DMS79 (cell line): ENCODE measurements at regions not wholly inside any gene's neighbourhood (a gene's known extent, or its start where the extent isn't known, plus 50 kb on each side); places are given as distances from the start of the nearest gene placed in this dataset.
"Not testable (repeated sequence)": the region's sequence is repeated elsewhere in the genome, so short reads cannot be mapped to it uniquely, and the experiment has no call there.

Experiments
- DNase-seq: peaks from one replicate; lab custom pipeline; 2025; lab: John Stamatoyannopoulos, UW

DNA sequence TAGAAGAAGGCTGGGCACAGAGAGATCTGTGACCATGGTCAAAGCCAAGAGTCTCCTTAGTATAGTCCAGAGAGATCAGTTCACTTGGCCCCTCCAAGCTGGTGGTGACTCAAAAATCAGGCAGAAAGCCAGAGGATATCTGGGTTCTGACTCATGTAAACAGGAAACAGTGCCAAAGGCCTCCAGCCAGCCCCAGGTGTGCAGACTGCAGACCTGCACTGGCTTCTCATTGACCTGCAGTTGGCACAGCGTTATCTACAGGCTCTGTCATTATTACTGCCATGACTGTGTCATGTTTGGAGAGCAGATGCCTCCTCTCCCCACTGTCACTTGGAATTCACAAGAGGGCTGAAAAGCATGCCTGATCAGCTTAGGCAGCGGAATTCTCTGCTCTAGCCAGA is 295.7 kb upstream of the PRKD1 start:
- peak; percentile 69 for DNase-seq

DNA sequence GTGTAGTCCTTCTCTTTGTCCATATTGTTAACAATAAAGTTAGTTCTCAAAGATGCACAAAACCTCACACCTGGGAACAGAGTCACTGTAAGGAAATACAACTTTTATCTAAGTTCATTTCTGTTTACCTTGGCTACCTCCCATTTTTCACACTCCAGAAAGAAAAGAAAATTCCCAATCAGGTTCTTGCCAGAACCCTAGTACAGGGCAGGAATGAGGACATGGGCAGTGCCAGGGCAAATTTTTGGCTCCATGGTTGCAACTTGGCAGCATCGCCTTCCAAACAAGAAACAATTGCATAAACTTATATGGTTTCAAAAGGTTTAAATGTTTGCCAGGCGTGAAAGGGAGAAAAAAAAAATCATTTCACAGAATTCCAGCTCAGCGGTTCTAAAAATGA is 296.3 kb upstream of the PRKD1 start:
- no peak for DNase-seq

DNA sequence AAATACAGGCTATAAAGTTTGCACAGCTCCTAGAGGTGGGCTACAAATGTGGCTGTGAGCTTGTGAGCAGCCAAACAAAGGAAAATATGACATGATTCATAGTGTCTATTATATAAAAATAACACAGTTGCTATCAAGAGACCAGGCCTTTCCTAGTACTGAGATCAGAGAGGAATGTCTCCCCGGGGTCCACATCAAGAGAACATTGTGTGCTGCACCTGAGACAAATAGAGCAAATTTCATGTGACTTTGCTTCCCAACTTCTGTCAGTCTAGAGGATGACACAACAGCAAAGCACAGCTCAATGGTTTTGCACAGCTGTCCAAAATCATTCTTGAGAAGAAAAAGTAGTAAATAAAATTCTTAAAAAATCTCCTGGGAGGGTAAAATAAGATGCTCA is 297.5 kb upstream of the PRKD1 start:
- DNase-seq = no peak

DNA sequence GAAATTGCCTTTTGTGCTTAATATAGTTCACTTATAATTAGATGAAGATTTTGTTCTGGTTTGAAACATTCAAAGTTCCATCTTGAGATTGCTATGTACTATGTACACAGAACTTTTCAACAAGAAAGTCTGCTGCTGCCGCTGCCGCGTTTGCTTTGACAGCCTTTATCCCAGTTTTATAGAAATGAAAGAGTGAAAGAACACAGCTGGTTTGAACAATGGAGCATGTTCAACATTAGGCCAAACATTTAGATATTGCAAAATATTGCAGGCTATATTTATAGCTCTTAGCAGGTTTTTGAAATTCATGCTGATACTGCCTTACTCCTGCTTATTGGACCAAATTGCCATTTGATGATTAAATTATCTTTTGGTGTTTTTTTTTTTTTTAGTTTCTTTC is 299.8 kb upstream of the PRKD1 start:
- DNase-seq = no peak

DNA sequence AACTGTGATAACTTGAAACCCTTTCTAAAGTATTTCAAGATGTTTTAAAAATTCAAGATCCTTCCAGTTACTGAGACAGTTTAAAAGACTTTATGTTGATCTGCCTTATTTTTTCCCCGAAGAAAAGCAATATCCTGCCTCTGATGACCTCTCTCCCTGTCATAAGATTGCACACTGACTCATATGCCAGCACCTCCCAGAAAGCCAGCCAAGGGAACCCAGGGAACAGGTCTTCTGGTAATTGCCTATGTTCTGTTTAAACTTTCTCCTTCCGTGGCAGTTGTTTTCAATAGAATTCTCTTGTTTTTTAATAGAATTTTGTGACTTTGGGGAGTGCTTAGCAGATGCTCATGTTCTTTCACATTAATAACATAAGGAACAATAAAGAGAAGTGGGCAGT is 300.2 kb upstream of the PRKD1 start:
- DNase-seq = no peak

DNA sequence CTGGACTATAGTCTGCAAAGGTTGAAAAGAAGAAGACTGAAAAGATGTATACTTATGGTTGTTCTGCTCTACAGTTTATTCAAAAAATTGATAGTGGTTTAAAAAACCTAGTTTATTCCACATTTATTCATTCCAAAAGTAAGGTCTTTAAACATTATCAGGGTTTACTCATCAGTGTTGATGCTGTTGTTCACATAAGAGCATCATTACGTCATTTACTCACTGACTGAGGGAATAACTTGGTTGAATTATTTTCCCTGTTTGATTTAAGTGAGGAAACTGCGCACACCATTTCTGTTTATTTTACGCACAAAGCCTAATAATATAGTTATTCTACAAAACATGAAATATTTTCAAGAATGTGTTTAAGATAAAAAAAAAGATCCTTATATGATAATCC is 303.1 kb upstream of the PRKD1 start:
- no peak for DNase-seq

DNA sequence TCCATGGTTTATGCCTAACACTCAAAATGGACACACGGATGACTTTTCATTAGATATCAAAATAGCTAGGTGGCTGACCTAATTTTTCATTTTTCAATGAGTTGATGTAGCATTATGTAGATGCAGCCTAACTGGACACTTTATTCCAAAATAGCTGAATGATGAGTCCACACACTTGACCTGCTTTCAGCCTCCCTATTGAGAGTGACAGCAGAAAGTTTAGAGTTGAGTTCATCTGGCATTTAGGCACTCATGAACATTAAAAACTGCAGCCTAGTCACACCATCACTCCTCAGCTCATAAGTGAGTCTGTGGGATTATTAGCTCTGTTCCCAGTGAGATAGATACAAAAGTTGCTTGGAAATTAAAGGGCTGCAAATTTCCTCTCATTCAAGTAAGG is 307.3 kb upstream of the PRKD1 start:
- DNase-seq = no peak

DNA sequence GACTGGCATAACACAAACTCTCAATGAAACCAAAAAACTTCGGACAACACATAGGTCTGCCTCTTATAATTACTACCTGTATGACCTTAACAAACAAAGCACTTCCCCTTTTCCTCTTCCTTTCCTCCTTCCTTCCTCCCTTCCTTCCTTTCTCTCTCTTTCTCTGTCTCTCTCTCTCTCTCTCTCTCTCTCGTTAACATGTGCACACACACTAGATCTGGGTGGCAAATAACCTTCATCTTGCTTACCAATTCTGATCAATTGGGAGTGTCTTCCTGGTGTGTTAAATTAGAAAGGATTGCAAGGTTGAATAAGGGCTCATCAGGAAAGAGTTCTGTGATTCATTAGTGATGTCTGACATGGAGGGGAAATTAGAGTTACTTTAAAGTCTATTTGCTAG is 307.8 kb upstream of the PRKD1 start:
- DNase-seq = no peak

DNA sequence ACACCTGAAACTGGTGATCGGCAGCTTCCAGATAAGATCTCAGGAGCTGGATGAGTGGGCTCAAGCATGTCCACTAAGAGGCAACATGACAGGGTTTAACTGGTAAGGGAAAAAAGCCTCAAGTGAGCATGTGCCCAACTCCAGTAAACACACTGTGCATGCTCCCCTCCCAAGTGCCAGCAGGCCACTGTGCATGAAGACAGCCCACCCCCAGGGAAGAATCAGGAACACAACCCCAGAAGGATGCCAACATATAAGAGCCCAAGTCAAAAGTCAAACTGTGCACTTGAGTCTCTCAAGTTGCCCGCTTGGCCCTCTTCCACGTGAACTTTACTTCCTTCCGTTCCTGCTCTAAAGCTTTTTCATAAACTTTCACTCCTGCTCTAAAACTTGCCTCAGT is 311.3 kb upstream of the PRKD1 start:
- DNase-seq = no peak

DNA sequence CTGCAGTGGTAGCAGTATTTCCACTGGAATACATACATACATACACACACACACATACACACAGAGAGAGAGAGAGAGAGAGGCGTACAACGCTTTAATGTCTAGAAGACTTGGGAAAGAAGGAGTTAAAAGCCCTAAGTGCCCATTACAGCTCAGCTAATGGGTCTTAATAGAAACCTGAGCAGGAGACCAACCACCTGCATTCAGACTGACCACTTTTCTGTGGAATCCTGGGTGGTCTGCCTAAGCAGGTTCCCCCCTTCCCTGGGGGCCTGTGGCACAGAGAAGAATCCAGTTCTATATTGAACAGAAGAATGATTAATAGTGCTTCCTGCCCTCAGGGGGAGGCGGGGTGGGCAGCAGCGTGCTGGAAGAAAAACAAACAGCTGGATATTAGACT is 312.4 kb upstream of the PRKD1 start:
- DNase-seq = no peak

DNA sequence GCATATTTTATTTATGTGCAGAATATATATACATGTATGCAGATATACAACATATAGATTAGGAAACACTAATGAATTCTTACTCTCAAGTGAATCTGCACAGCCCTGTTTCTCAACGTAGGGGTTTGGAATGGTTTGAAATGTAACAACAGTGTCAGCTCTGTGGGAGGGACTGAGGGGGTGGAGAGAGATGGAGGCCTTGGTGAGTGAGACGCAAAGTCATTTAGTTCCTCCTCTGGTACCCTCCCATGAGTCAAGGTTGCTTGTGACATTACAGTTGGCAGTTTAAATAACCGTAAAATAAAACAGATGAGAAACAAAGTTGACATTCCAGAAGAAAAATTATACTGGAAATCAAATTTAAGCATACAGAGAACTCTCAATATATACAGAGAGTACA is 313.0 kb upstream of the PRKD1 start:
- DNase-seq = no peak

DNA sequence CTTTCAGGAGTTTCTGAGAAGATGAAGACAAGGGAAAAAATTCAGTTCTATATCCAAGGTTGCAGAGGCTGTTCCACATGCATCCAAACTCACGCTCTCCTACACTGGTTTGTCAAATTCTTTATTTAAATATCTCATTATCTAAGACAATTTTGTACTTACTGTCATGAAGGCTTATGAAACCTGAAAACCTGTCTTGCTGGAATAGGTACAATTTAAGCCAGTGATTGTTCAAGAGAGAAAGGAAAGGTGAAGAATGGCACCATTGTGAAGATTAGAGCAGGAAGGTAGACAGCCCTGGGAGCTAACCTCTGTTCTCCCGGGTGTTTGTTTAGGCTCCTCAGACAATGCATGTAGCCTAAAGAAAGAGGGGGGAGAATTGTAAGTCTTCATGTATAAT is 315.1 kb upstream of the PRKD1 start:
- no peak for DNase-seq

DNA sequence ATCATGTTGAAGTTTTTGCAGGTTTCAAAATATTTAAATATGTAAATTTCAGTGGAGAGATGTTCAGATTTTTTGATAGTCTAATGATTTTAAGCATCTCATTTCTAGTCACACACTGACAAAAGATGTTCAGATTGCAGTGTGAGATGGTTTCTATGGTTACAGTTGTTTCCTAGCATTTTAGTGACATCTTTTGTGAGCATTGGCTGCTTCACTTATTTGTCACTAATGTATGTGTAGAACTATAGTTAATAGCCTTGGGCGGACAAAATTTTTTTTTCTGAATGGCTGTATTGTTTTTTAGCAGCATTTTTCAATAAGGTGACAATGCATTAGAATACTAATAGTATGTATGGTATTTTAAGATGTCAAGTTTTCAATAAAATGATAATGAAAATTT is 315.6 kb upstream of the PRKD1 start:
- DNase-seq = no peak

DNA sequence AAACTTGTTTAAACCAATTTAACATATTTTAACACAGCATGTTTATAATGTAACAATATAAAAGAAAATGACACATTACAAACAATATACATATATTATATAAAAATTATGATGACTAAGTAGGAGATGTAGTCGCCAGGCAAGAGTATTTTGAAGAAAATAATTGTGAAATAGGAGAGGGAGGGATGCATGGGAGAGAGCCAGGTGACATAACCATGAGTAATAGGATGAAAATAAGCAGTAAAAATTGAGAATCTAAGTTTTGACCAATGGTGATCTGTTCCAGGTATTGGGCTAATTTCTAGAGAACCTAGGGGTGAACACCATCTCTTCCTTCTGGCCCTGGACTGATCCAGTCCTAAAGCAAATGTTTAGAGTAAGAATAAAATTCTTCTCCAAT is 315.2 kb upstream of the G2E3 start:
- no peak for DNase-seq

DNA sequence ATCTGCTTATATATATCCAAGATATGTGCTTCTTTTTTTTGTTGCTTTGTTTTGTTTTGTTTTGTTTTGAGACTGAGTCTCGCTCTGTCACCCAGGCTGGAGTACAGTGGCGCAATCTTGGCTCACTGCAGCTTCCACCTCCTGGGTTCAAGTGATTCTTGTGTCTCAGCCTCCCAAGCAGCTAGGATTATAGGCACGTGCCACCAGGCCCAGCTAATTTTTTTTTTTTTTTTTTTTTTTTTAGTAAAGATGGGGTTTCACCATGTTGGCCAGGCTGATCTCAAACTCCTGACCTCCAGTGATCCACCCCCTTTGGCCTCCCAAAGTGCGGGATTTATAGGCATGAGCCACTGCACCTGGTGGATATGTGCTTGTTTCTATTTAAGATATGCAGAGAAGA is 314.6 kb upstream of the G2E3 start:
- DNase-seq = not testable (repeated sequence)

DNA sequence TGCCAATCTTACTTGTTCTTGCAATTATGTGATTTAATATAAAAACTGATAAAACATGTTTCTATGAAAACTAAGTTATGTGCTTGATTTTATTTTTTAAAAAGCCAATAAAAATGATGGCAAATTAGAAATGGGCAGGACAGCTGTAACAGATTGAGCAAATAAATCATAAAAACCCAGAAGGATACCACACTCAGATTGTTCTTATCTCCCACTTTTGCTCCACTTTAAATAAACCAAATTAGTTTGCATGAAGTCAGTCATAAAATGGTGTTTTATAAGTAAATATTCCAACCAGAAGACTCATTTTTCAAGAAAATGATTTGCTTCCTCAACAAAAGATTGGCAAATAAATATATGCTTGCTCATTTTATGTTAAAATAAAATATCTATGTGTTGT is 307.9 kb upstream of the G2E3 start:
- no peak for DNase-seq

DNA sequence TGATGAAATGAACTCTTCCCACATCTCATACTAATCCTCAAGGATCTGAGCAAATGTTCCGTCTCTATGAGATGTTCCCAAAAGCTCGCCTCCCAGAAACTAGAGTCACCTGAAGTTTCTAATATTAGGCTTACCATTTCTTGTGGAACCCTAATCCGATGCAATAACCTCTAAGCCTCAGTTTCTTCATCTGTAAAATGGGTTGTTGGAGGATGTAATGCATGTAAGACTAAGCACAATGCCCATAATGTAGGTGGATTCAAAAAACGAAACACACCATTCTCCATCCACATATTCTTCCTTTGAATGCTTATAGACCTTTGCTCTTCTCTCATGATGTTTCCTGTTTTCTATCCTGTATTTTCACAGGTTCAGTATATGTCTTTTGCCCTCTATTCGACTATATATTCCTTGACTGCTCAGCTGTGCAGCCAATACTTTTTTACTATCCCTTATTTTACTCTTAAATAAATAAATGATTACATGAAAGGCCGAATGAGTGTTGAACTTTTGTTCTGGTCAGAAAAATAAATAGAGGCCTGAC is 307.3 kb upstream of the G2E3 start:
- DNase-seq = no peak

DNA sequence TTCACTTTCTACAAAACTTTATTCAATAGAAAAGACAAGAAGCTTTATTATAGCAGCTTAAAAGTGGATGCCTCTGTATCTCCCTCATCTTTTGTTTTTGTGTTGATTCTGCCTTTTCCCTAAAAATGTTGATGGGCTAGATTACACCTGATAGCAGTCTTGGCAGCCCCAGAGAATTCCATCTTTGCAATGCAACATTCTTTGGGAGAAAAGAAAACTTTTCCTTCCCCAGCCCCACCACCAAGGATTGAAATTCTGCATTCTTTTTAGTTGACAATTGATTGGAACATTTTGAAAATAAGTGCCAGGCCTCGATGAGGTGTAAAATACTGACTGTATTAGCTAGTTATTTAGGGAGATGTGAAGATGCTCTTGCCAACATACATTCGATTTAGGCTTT is 306.8 kb upstream of the G2E3 start:
- DNase-seq = no peak

DNA sequence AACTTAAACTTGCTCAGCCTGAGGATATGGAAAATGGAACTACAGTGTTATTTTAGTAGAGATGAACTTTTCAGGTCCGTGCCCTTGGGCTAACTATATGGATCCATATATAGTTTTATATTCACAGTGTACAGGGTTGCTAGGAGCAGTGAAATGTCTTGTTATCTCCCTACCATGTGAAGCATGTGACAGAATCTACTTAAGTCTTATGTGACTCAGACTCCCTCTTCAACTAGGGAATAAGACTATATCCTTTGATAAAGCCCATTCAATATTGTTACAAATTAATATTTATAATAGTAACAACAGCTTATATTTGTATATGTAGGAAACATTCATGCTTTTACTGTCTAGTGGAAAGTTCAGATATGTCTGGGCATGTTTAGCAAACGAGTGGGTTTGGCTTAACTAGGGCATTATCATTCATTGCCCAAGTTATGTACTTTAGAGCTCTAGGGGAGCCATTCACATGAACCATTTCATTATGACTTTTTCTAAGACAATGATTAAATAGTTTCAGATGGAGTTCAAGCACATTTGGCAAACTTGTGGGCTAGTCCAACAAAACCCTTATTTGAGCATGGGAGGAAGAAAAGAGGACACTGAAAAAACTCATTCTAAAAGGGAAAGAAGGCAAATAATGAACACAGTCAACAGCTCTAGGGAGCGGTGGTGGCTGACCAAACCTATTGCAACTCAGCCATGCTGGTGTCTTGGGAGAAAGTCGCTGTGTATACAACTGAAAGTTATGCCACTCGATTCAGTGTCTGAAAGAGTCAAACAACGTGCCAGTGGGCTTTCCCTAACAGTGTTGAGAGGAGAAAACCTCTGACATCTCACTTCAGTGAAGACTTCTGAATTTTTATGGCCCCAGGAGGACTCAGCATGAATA is 305.9 kb upstream of the G2E3 start:
- no peak for DNase-seq

DNA sequence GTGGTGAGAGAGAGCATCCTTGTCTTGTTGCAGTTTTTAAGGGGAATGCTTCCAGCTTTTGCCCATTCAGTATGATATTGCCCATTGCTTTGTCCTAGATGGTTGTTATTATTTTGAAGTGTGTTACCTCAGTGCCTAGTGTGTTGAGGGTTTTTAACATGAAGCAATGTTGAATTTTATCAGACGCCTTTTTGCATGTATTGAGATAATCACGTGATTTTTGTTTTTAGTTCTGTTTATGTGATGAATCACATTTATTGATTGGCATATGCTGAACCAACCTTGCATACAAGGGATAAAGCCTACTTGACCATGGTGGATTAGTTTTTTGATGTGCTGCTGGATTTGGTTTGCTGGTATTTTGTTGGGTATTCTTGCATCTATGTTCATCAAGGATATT is 302.3 kb upstream of the G2E3 start:
- no peak for DNase-seq

DNA sequence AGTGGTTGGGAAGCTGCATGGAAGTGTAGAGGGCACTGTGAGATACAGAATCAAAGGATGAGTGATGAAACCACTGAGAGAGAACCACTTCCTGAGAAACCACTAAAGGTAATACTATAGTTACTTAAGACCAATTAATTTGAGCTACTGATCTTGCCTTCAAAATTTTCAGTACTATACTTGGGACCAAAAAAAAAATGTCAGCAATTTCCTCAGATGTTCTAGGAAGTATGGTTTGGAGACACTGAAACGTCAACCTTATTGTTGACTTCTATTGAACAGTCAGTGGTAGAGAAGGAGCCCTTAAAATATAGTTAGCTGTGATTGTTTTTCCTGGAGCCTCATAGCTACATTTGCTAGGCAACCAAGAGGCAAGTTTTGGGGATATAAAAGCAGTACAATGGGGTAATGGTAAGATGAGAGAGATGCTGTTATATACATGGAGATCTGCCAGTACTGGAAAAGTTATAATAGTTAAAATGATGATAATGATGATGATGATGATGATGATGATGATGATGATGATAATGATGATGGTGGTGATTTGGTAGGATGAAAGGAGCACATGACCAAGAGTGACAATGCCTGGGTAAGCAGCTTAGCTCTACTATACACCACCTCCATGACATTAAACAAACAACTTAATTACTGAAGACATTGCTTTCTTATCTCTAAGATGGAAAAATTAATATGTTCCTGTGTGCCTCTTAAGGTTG is 300.9 kb upstream of the G2E3 start:
- no peak for DNase-seq

DNA sequence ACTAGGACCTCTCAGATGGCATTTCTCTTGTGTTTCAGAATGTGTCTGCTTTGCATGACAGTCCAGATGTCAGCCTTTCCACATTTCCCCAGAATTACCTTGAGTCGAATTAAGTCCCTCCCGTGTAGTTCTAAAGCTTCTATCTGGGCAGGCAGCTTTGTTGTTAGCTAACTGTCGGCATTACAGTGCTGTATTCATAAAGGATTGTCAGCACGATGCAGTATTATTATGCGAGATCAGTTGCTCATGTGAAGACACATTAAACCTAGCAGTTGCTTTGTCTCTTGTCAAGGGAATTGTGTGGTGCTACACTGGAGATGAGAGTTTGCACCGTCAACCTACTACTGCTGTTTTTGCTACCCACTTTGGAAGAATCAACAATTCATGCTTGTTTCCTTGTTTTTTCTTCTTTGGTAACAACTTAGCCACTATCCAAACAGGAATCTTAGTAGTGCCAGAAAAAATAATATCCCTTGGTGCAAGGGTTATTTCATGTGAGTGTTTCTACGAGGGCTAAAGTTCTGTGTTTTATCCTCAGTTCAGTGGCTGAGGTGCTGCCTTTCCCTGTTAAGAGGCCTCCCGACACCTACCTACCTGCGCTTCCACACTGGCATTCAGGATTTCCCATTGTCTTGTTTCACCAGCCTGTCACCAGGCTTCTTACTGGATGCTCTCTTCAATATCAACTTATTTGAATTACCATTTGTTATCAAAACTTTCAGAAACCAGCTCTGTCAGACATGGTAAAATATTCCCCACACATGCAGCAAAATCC is 297.9 kb upstream of the G2E3 start:
- DNase-seq = no peak

DNA sequence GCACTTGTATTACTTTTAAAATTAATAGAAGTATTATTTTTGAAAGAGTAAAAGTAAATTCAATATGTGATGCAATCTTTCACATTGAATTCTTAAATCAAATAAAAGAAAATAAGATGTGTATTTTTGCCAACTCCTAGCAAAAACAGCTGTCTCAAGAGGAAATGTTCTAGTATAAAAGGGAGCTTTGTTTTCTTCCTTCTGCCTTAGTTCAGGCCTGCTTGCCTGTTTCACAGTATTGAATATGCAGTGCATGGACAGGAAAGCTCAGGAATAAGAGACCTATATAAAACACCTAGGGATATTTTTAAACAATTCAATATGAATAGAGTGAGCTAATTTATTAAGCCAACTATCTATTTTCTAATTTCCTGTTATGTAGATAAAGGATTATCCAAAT is 294.8 kb upstream of the G2E3 start:
- no peak for DNase-seq
